NCI-H526 treated with DMSO at 0.1 percent for 48 hours (cell line): ENCODE measurements at regions not wholly inside any gene's neighbourhood (a gene's known extent, or its start where the extent isn't known, plus 50 kb on each side); places are given as distances from the start of the nearest gene placed in this dataset.
"Not testable (repeated sequence)": the region's sequence is repeated elsewhere in the genome, so short reads cannot be mapped to it uniquely, and the experiment has no call there.

ENCODE experiments used
- DNase-seq: peaks from one replicate; lab custom pipeline; 2025; lab: John Stamatoyannopoulos, UW

DNA sequence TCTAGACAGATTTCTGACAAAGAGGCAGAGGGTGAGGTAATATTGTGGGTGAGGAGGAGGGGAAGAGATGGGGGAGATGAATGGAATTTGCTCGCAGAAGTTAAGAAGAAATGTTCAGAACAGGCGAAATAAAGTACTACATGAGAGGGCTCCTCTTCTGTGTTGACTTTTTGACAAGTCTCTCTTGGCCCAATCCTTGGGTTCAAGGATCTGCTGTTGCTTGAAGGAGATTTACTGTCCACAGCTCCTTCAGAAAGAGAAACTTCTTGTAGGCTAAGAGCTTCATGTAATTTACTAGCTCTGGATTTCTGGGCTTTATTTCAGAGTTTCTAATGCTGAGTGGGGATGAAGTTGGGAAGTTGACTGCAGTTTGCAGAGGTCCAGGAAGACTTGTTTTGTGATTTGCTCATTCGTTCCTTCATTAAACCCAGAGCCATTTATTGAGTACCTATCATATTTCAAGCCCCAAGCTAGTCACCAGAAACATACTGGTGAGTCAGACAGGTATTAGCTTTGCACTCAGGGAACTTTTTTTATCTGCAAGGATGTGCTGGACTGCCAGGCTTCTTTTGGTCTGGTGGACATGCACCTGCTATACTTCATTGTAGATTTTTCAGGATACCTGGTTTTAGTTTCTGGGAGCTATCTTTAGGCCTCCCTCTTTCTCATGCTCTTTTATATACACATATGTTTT, 402.9 kb upstream of the CLINT1 start:
- DNase-seq: no peak

DNA sequence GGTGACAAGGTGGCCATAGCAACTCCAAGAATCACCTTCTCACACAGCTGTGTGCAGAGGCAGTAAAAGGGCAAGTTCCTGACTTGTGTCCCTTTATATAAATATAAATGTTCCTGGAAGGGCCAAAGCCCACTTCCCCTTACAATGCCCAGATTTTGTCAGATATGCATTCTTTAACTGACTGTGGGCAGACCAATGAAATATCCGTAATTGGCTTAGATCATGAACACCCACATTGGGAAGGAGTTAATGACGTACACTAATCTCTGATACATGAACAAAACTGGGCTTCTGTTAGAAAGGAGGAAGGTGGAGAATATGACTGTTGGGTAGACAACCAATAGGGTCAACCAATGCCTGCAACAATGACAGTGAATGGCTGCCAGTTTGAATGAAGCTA, 397.2 kb upstream of the CLINT1 start:
- DNase-seq: no peak

DNA sequence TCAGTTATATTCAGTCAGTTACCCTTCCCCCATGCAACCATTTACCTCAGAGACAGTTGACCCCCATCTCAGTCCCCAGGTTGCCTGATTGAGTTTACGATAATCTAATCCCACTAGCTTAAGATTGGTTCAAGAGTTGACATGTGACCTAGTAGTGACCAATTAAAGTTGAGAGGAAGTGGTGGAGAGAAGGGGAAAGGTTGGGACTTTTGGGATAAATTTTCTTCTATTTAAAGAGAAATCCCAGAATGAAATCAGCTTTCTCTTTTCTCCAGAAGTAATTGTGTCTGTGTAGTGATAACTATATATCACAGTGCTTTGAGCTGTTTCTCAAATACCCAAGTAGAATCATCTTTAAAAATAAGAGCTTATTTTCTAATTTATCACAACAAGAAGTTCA, 396.7 kb upstream of the CLINT1 start:
- no peak for DNase-seq

DNA sequence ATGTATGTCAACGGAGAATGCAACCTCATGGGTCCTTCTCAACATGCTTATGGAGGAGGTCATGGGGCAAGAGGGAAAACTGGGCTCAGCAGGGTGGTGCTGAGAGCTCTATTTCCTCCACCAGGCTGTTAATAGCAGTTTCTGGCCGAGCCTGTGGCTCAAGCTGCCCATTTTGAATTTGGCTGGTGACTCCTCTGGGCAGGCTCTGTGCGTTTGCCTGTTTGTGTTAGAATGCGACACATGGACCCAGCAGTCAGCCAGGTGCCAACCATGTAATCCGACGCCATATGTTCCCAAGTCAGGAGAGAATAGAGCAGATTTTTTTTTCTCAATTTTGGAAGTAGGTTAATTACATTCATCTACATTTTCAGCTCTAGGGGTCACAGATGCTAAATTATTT, 387.7 kb upstream of the CLINT1 start:
- DNase-seq: no peak

DNA sequence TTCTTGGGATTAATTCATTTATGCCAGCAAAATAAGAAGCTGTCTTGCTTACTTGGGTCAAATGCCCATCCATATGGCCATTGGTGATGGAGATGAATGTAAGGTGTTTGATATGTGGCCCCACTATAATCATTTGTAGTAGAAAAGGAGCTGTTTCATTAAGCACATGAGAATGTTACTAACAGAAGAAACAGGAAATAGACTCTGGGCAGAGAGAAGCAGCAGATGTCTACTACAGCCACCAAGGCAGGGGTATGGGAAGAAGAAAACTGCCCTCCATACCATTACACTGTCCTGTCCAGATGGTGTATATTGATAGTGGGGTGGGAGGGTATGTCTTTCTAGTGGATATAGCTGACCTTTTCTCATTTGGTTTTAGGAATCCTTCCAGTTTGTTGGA, 386.6 kb upstream of the CLINT1 start:
- DNase-seq: no peak

DNA sequence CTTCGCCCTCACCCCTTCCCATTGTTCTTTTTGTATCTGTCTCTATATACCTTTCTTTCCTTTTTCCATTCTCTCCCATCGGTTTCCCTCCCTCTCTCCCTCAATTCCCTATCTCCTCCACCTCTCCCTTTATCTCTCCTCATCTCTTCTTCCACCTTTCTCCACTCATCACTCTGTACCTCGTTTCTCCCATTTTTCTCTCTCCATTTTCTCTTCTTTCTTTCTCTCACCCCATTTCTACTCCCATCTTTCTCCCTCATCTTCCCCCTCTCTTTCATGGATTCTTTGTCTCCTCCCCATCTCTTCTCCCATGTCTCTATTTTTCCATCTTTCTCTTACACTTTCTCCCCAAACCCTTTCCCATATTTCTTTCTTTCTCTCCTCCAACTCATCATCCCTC, 385.9 kb upstream of the CLINT1 start:
- no peak for DNase-seq

DNA sequence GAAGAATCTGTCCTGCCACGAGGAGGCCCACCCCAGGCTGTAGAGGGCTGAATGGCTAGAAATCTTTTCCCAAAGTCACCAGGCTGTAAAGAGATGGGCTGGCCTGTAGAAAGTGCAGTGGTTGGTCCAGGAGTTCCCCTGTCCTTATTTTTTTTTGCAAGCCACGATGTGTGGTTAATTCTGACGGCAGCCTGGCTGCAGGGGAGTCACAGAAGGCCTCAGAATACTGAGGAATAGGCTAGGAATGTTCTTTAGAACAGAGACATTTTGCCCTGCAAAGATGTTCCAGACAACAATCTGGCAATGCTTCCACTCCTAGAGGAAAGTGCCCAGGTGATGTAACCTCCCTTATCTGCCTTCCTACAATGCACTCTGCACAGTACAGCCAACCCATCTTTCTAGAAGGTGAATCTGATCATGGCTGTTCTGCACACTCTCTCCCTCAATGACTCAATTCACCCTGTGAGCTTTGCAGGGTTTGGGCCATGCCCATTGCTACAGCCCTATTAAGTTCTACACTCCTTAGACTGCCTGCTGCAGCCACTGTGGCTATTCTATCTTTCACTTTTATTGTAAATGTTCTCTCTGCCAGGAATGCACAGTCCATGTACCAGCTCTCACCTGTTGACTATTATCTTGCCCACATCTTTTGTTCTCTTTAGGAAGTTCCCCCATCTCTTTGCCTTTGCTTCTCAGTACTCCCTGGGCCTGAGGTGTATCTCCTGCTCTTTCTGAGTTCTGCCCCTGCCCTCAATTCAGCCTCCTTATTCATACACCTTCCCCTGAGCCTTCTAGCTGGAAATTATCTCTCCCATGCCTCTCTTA, 377.8 kb upstream of the CLINT1 start:
- no peak for DNase-seq

DNA sequence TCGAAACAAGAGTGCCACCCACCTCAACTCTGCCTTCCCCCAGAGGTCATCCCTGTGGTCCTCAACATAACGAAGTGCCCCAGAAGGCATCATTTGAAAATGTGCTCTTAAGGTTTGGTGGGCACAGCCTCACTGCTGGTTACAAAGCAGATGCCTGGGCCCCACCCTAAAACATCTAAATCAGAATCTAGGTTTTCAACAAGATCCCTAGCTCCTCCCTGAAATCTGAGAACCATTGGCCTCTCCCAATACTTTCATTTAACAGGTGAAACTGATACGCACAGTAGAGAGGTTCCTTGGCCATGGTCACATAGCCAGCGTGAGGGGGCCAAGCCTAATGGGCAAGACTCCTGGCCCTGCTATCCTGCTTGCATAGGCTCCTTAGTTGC, 376.2 kb upstream of the CLINT1 start:
- no peak for DNase-seq

DNA sequence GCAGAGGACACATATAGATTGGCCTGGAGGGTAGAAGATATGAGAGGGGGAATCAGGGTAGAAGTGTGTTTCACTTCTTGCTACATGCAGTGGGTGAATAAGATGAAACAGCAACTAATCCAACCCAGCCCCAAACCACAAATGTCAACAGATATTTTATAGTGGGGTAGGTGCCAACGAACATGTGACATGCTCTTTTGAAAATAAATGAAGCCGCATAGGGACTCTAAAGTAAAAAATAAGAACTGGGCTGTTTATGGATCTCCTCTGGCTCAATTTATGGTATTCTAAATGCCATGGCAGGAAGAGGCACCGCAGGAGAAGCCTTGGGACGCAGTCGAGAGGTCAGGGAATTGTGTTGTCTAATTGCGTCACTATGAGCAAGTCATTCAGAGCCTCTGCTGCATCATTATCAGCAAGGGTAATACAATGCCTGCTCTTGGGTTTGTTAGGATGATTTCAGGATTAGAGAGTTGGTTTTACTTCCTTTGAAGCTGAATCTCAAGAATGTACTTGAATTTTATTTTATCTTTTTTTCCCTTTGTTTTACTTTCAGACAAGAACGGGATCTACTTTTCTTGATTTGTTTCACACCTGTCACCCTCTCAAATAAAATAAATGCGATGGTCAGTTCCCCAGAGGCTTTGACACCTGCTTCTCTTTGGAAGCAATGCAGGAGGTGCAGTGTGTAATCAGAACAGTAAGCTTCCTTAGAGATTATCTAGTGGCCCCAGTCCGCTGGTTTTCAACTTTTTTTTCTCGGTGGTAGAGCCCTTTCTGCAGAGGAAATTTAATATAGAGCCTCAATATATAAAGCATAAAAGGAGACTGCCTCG, 375.6 kb upstream of the CLINT1 start:
- DNase-seq: no peak

DNA sequence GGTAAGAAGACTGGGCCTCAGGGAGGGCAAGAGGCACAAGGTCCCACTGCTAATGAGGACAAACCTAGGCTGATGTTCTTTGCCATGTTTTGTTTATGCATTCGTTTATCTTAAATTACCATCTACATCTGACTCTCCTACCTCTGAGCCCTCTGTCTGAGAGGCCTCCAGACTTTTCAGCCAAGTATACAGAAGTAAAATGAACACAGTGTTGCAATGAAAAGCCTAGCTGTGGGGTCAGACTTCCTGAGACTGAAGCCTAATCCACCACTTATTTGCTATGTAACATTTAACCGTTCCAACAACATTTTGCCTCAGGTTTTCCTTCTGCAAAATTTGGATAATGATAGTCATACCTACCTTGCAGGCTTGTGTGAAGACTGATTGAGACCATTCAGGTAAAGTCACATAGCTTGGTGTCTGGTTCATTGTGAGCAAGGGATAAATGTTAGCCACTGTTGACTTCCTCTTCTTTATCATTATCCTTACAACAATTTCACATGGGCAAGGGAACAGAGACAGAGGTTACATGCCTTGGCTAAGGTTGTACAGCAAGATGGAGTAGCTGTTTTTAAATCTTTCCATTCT, 374.9 kb upstream of the CLINT1 start:
- DNase-seq: no peak

DNA sequence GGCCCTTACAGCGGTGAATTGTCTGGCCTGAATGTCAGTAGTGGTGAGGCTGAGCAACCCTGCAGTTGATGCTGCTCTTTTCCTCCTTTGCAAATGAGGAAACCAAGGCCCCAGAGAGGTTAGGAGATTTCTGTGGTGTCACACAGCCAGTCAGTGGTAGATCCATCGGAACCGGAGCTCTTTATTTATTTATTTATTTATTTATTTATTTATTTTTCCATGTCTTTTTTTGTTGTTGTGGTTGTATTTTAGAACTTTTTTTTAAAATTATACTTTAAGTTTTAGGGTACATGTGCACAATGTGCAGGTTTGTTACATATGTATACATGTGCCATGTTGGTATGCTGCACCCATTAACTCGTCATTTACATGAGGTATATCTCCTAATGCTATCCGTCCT, 368.4 kb upstream of the CLINT1 start:
- DNase-seq: not testable (repeated sequence)

DNA sequence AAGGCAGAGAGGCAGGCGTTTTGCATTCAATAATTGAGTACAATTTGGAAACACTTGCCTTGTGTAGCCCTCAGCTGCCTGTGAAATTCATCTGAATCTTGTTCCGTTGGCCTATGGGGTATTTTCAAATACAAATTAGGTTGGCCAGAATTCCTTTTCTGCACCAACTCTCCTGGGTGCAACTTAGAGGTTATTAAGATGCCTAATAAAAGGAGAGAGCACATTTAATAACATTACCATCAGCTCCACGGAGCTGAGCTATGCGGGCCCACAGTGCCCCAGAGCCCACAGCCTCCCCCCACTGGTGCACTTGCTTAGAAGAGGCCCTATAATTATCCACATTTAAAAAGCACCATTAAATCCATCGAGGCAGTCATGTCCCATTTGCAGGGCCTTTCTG, 367.6 kb upstream of the CLINT1 start:
- no peak for DNase-seq

DNA sequence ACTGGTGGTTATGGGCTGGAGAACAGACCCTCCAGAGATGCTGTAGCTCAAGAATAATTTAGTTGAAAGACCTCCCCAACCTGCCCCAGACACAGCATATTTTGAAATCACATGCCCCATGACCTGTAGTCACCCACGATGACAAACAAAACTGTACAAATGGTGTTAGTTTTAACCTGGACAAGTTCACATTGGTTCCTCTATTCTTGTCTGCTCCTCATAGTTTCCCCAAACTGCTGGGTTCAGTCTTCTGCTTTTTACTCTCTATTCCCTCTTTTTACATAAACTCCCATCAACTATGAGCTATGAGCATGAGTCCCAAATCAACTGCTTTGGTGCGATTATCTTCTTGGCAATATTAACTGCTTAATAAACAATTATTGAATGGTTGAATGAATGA, 365.3 kb upstream of the CLINT1 start:
- no peak for DNase-seq

DNA sequence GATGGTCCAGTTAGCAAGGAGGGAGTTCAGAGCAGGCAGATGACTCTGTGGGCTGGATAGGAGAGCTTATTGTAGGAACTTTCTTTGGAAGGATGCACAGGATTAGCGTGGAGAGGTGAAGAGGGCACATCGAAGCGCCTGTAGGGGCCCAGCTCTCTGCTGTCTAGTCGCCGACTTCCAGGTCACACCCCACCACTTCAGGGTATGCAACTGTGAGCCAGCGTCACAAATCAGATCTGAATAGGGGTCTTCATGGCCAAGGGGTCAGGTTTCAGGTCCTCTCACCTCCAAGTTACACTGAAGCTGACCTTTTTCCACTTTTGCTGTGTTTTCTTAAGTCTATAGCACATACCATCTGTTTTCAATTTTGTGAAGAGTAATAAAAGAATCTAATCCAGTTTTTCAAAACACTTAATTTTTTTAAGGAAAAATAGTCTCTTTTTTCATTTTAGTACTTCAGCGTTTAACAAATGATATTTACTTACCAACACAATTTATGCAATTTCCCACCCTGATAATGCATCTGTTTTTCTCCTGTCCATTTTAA, 364.2 kb upstream of the CLINT1 start:
- DNase-seq: no peak

DNA sequence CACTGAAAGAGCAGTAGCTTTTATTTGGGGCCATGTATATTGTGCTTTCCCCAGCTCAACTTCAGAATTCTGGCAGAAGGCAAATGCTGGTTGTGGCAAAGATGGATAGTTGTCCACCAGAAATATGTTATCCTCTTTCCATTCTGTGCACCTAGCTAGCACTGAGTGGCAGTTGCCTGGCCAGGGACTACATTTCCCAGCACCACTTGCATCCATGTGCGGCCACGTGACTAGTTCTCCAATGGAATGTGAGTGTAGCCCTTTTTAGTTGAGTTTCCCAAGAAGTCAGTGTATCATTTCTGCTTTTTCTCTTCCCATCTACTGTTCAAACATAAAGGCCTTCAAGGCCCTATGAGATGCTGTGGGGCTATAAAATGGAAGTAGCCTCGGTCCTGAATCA, 354.0 kb upstream of the CLINT1 start:
- DNase-seq: no peak

DNA sequence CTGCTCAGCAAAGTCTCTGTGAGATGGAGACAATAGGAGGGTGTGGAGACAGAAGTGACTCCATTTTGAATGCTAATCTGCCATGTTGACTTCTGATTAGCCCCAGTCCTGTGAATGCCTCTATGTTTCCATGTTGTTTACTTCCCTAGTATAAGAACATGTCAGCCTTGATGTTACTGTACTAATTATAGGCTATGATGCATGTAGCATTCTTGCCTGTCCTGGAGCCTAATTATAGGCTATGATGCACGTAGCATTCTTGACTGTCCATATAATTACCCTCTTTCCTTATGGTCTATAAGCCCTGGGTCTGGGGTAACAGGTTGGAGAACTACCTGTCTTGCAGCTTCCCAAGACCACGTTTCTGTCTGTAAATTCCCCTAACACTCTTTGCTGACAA, 353.3 kb upstream of the CLINT1 start:
- no peak for DNase-seq

DNA sequence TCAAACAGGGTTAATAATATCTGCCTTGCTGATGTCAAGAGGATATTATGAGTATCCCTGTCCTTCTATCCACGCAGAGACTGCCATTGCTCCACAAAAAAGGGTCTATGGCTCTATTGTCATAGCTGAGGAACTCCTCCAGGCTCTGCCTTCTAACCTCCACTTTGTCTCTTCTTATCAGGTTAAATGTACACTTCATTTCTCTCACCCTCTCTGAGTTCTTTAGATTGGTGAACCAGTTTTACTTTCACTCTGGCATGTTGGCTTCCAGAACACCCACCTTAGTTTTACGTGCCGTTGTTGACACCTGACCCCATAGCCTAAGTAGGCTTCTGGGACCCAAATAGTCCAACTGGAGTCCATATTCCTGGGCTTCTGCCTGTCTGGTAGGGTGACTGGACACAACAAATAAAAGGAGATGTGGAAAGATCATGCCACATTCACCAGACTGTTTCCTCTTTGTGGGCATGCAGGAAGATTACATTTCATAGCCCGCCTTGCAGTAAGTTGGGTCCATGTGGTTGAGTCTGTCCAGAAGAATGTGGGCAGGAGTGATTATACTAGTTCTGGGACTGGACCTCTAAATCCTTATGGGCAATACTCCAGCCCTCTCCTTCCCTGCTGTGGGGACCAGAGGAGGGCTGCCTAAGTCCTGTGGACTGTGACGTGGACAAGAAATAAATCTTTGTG, 350.4 kb upstream of the CLINT1 start:
- no peak for DNase-seq

DNA sequence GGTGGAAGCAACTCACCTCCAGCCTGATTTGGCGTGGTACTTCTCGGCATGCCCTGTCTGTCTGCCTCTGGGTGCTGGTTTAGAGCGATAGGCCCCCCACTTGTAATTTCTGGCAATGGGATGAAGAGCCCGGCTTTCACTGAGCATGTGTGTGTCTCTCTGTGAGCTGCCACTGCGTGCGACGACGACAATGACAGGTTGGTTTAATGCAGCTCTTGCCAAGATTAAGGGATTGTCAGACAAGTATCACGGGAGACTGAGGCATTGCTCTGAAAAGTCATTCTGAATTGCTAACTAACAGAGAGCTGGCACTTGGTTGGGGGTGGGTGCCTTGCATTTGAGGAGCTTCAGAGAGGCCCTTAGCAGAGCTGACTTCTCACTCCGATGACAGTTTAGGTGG, 348.8 kb upstream of the CLINT1 start:
- no peak for DNase-seq

DNA sequence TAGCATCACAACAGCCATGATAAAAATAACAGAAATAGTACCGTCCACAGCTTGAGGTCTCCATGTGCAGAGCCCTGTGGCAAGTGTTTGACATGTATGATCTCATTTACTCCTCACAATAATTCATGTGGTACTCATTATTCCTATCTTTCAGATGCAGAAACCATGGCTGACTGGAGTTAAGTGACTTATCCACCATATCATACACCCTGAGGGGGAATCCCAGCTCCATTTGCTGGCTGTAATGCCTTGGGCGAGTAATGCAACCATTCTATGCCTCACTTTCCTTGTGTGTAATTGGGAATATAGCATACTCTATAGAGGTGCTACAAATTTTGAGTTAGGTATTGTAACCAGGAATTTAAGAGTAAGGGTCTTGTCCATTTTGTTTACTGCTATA, 347.0 kb upstream of the CLINT1 start:
- DNase-seq: no peak

DNA sequence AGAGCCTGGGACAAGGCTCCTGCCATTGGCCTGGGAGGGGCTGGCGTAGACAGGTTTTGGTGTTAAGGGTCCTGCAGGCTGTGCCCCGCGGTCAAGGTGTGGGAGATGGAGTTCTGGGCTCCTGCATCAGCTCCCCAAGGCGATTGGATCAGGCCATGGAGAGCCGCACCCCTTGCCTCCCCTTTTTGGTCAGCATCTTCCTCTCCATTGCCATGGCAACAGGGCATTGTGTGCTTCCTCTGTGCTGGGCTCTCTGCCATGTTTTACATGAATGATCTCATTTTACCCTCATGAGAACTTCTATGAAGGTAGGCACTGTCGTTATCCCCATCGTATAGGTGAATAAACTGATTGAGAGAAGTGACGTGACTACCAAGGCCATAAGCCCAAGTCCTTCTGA, 344.3 kb upstream of the CLINT1 start:
- DNase-seq: no peak

DNA sequence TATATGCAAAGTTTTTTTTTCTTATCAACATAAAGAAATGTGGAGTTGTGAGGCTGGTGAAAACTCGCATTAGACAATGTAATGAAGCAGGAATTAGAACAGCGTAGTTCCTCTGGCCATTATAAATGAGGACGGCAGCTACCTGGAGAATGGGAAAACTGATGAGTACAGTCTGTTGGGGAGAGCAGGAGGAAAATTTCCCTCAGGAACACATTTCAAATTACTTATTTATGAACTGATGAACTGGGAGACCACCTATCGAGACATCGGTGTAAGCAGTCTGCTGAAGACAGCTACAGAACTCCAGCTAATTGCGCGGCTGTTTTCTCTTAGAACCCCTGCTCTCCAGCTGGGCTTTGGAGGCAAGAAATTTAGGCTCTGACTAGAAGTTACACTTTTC, 343.9 kb upstream of the CLINT1 start:
- DNase-seq: peak; percentile 44

DNA sequence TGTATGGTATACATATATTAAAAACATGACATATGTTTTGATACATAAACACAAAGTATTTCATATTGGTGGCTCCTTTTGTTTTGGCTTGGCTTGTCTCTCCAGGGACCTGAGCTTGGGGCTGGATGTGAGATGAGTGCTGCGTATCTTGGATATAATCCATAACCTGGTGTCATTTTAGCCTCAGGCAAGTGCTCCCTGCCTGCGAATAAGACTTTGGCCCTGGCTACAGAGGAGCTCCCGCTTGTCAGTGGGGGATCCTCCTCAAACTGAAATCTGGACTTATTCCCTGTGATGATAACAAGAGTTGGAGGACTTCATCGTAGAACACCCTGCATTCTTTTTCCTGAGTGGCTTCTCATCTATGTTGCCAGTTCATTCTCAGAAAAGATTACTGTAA, 341.7 kb upstream of the CLINT1 start:
- no peak for DNase-seq
